Lower leg skin (tissue), 3 donors: ENCODE measurements at regions not wholly inside any gene's neighbourhood (a gene's known extent, or its start where the extent isn't known, plus 50 kb on each side); places are given as distances from the start of the nearest gene placed in this dataset.

Experiments
- CTCF ChIP-seq, 3 donors: fragments of 450-650 bp; IDR thresholded peaks; one replicate each; pipeline ENCODE4 v1.5.1; 2016; ENCODE audit warnings: antibody characterized with exemption in 3 of 3, mild to moderate bottlenecking in 3 of 3, moderate library complexity in 2 of 3
- POLR2A ChIP-seq, 2 donors: fragments of 450-650 bp; IDR thresholded peaks; one replicate each; pipeline ENCODE4 v1.6.1; 2016 to 2017; ENCODE audit warnings: antibody characterized with exemption in 2 of 2, mild to moderate bottlenecking in 1 of 2, moderate library complexity in 1 of 2

- no peak for TF ChIP-seq CTCF (IDR thresholded peaks at IDR 0.05)
- no peak for TF ChIP-seq POLR2A (IDR thresholded peaks at IDR 0.05)
These were observed 213.0 kb downstream of the NECTIN3 start for GRCh38 chr3:111284503-111285183.
